Panc1 (cell line): ENCODE measurements at regions not wholly inside any gene's neighbourhood (a gene's known extent, or its start where the extent isn't known, plus 50 kb on each side); places are given as distances from the start of the nearest gene placed in this dataset.
"Not testable (repeated sequence)": the region's sequence is repeated elsewhere in the genome, so short reads cannot be mapped to it uniquely, and the experiment has no call there.

Experiments used
- ATAC-seq: fragments of 200-7000 bp; cut with Tn5 transposase; 2 replicates; pipeline ENCODE4 v1.9.1; 2020; ENCODE audit warnings: mild to moderate bottlenecking, moderate library complexity
- BruUV-seq: library from RNA; stranded (reverse); fragments of 400-500 nt; replicated peaks from 2 replicates; lab custom pipeline; 2021; lab: Mats Ljungman, UMichigan
- CTCF ChIA-PET: fragments of 300-600 bp; sonication (Branson Sonifier 250); formaldehyde crosslinking; loops from one replicate; lab custom pipeline; 2022; ENCODE audit warnings: antibody characterized with exemption; lab: Charles Lee
- POLR2A ChIA-PET: fragments of 300-600 bp; sonication (Branson Sonifier 250); formaldehyde crosslinking; loops from one replicate; lab custom pipeline; 2022; ENCODE audit warnings: antibody characterized with exemption; lab: Charles Lee
- DNase-seq: peaks from one replicate; pipeline ENCODE4 v3.0.0-alpha.2; 2010; ENCODE audit warnings: low read depth, low spot score
- H3K27ac ChIP-seq: 2 replicates; pipeline ENCODE4 v1.5.1; 2011; ENCODE audit warnings: mild to moderate bottlenecking, low read length, inconsistent platforms
- H3K27me3 ChIP-seq: fragments of 200-500 bp; sonication (Bioruptor generic); 2 replicates; pipeline ENCODE4 v1.6.0; 2014; ENCODE audit warnings: low read length, inconsistent platforms; ENCODE audit not compliant: control insufficient read depth, insufficient read depth
- H3K36me3 ChIP-seq: fragments of 200-500 bp; sonication (Bioruptor generic); 2 replicates; pipeline ENCODE4 v1.5.1; 2014; ENCODE audit warnings: inconsistent platforms, mild to moderate bottlenecking, low read length, moderate library complexity; ENCODE audit not compliant: control insufficient read depth, insufficient read depth
- H3K4me1 ChIP-seq: 2 replicates; pipeline ENCODE4 v1.5.1; 2011; ENCODE audit warnings: inconsistent platforms, mild to moderate bottlenecking, low read length, moderate library complexity; ENCODE audit not compliant: control insufficient read depth, insufficient read depth
- H3K4me3 ChIP-seq, 2 experiments: 2 replicates each; pipeline ENCODE4 v1.5.1; 2011 to 2012; ENCODE audit warnings: low read depth in 2 of 2, low read length in 2 of 2, mild to moderate bottlenecking in 2 of 2, inconsistent platforms in 1 of 2, moderate library complexity in 1 of 2
- H3K9me3 ChIP-seq: fragments of 200-500 bp; sonication (Bioruptor generic); 2 replicates; pipeline ENCODE4 v1.5.1; 2014; ENCODE audit warnings: low read depth, mild to moderate bottlenecking, inconsistent platforms, low read length, moderate library complexity; ENCODE audit not compliant: control insufficient read depth, insufficient read depth
- CTCF ChIP-seq: fragments of 450-650 bp; IDR thresholded peaks from 2 replicates; pipeline ENCODE4 v1.5.1; 2017; ENCODE audit warnings: mild to moderate bottlenecking
- POLR2AphosphoS5 ChIP-seq: IDR thresholded peaks from 2 replicates; pipeline ENCODE4 v1.6.1; 2012; ENCODE audit warnings: mild to moderate bottlenecking, low read depth, low read length, moderate library complexity
- REST ChIP-seq, 2 experiments: IDR thresholded peaks; 2 replicates each; pipeline ENCODE4 v1.6.1; 2011 to 2012; ENCODE audit warnings: low read depth in 2 of 2, control low read depth in 1 of 2, low read length in 1 of 2, mild to moderate bottlenecking in 1 of 2, moderate library complexity in 1 of 2; ENCODE audit not compliant: insufficient read depth in 1 of 2
- SIN3A ChIP-seq: IDR thresholded peaks from 2 replicates; pipeline ENCODE4 v1.6.1; 2012; ENCODE audit warnings: low read depth, mild to moderate bottlenecking, low read length, moderate library complexity, borderline replicate concordance; ENCODE audit not compliant: insufficient read depth
- TCF7L2 ChIP-seq: IDR thresholded peaks from 2 replicates; pipeline ENCODE4 v1.6.1; 2011; ENCODE audit warnings: mild to moderate bottlenecking, low read depth, low read length, inconsistent platforms
- in situ Hi-C: cut with HindIII; loops from 2 replicates; pipeline ENCODE4 v1.10.0; 2016; ENCODE audit warnings: low sequenced_read_pairs, low pct_unique_long_range_greater_than_20kb
- intact Hi-C: fragments of 100-400 bp; cut with micrococcal nuclease; formaldehyde crosslinking; loops from one replicate; pipeline ENCODE4 v1.10.0; 2022; ENCODE audit not compliant: unreplicated experiment

GRCh38 chr3:181604267-181604666, 107.5 kb upstream of the SOX2 start:
- Histone ChIP-seq H3K9me3 (no peaks in the 10 kb centered on the region), H3K4me1 (no peaks in the 10 kb centered on the region), H3K4me3 (no peak overlapping the region), H3K27me3 (no peaks in the 10 kb centered on the region), H3K27ac (no peak overlapping the region), H3K36me3 (no peaks in the 10 kb centered on the region)
- ATAC-seq (no peak), DNase-seq (no peak)
- in situ Hi-C loops: no loop called here
- no TSS peak for BruUV-seq
- CTCF ChIA-PET: no interaction called here
- no peak for TF ChIP-seq CTCF
- no peak for TF ChIP-seq POLR2AphosphoS5
- TF ChIP-seq TCF7L2: no peak
- no peak for TF ChIP-seq REST (IDR thresholded peaks at IDR 0.05; ENCODE audit: insufficient read depth in 1 of 2, low read depth in 2 of 2, low read length in 1 of 2)
- no peak for TF ChIP-seq SIN3A
- POLR2A ChIA-PET: no interaction called here
- intact Hi-C loops: no loop called here

- H3K27ac ChIP-seq: no peak overlapping the region
- TF ChIP-seq POLR2AphosphoS5 (no peak), CTCF (no peak), REST (IDR thresholded peaks at IDR 0.05; ENCODE audit: insufficient read depth in 1 of 2, low read depth in 2 of 2, low read length in 1 of 2) (no peak), SIN3A (no peak), TCF7L2 (no peak)
- no peak for ATAC-seq
These were observed 115.6 kb upstream of the SOX2 start for GRCh38 chr3:181596126-181596525.

GRCh38 chr3:181590939-181591338, 120.8 kb upstream of the SOX2 start:
- H3K27me3 ChIP-seq, H3K36me3 ChIP-seq, CTCF ChIA-PET, DNase-seq, H3K27ac ChIP-seq, ATAC-seq, in situ Hi-C loops, POLR2A ChIA-PET, intact Hi-C loops, H3K4me1 ChIP-seq, H3K4me3 ChIP-seq, BruUV-seq, H3K9me3 ChIP-seq: not testable (repeated sequence)

More at GRCh38 chr3:181596126-181596525, 115.6 kb upstream of the SOX2 start:
- Histone ChIP-seq H3K9me3 (no peaks in the 10 kb centered on the region), H3K4me1 (no peaks in the 10 kb centered on the region), H3K4me3 (no peak overlapping the region), H3K27me3 (no peaks in the 10 kb centered on the region), H3K36me3 (no peaks in the 10 kb centered on the region)
- intact Hi-C loops: no loop called here
- BruUV-seq: no TSS peak
- in situ Hi-C loops: no loop called here
- no peak for DNase-seq
- POLR2A ChIA-PET: no interaction called here
- CTCF ChIA-PET: no interaction called here
